ENCODE measurements at regions not wholly inside any gene's neighbourhood (a gene's known extent, or its start where the extent isn't known, plus 50 kb on each side); places are given as distances from the start of the nearest gene placed in this dataset.

GRCh38 chr6:67535946-67536345 is 1099.1 kb upstream of the ADGRB3 start:
- H3K27me3 ChIP-seq (replicated peaks; ENCODE audit: control insufficient read depth, insufficient read depth, low read length) = no peaks in the 10 kb centered on the region
- H3K36me3 ChIP-seq (ENCODE audit: control insufficient read depth, insufficient read depth, low read length) = no peaks in the 10 kb centered on the region
- TF ChIP-seq, protein P1, sequence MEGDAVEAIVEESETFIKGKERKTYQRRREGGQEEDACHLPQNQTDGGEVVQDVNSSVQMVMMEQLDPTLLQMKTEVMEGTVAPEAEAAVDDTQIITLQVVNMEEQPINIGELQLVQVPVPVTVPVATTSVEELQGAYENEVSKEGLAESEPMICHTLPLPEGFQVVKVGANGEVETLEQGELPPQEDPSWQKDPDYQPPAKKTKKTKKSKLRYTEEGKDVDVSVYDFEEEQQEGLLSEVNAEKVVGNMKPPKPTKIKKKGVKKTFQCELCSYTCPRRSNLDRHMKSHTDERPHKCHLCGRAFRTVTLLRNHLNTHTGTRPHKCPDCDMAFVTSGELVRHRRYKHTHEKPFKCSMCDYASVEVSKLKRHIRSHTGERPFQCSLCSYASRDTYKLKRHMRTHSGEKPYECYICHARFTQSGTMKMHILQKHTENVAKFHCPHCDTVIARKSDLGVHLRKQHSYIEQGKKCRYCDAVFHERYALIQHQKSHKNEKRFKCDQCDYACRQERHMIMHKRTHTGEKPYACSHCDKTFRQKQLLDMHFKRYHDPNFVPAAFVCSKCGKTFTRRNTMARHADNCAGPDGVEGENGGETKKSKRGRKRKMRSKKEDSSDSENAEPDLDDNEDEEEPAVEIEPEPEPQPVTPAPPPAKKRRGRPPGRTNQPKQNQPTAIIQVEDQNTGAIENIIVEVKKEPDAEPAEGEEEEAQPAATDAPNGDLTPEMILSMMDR (IDR thresholded peaks at IDR 0.05; ENCODE audit: insufficient read depth, low read length, poor library complexity, severe bottlenecking) = no peak
- no peak overlapping the region for H3K4me3 ChIP-seq (replicated peaks; ENCODE audit: low read depth, low read length)
- DNase-seq (ENCODE audit: extremely low read depth, insufficient read length) = no peak

GRCh38 chr6:67506352-67506751 is 1128.7 kb upstream of the ADGRB3 start:
- TF ChIP-seq, protein P1 (IDR thresholded peaks at IDR 0.05; ENCODE audit: insufficient read depth, low read length, poor library complexity, severe bottlenecking) = no peak
- Histone ChIP-seq H3K4me3 (replicated peaks; ENCODE audit: low read depth, low read length) (no peak overlapping the region), H3K27me3 (replicated peaks; ENCODE audit: control insufficient read depth, insufficient read depth, low read length) (no peaks in the 10 kb centered on the region), H3K36me3 (ENCODE audit: control insufficient read depth, insufficient read depth, low read length) (no peaks in the 10 kb centered on the region)
- no peak for DNase-seq (ENCODE audit: extremely low read depth, insufficient read length)

DNA sequence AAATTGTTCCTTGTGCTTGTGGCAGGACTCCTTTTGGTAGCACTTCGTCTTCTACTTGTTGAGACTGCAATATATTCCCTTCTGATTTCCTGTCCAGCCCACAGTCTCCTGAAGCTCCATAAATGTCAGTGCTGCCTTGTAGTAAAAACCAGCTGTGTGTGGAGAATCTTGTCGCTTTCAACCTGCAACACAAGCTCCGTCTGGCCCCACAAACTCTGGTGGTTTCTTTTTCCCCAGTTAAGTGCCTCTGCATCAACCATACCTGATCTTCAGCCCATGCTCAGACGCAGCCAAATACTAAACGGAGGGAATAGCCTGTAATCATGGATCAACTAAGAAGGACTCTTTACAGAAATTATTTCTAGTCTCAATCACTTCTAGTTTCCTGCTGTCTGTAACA is 1133.3 kb upstream of the ADGRB3 start:
- H3K27me3 ChIP-seq (replicated peaks; ENCODE audit: control insufficient read depth, insufficient read depth, low read length) = no peaks in the 10 kb centered on the region
- DNase-seq (ENCODE audit: extremely low read depth, insufficient read length) = no peak
- TF ChIP-seq, protein P1 (IDR thresholded peaks at IDR 0.05; ENCODE audit: insufficient read depth, low read length, poor library complexity, severe bottlenecking) = no peak
- H3K4me3 ChIP-seq (replicated peaks; ENCODE audit: low read depth, low read length) = no peak overlapping the region
- no peaks in the 10 kb centered on the region for H3K36me3 ChIP-seq (ENCODE audit: control insufficient read depth, insufficient read depth, low read length)

DNA sequence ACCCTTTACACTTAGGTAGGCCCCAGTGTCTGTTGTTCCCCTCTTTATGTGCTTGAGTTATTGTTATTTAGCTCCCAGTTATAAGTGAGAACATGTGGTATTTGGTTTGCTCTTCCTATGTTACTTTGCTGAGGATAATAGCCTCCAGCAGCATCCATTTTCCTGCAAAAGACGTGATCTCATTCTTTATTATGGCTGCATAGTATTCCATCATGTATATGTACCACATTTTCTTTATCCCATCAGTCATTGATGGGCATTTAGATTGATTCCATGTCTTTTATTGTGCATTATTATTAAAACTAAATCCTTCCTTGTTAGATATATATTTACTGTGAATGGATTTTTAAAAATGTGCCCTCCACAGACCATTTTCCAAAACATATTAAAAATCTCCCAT is 1137.3 kb upstream of the ADGRB3 start:
- Histone ChIP-seq H3K4me3 (replicated peaks; ENCODE audit: low read depth, low read length) (no peak overlapping the region), H3K36me3 (ENCODE audit: control insufficient read depth, insufficient read depth, low read length) (no peaks in the 10 kb centered on the region), H3K27me3 (replicated peaks; ENCODE audit: control insufficient read depth, insufficient read depth, low read length) (no peaks in the 10 kb centered on the region)
- DNase-seq (ENCODE audit: extremely low read depth, insufficient read length) = no peak
- TF ChIP-seq, protein P1 (IDR thresholded peaks at IDR 0.05; ENCODE audit: insufficient read depth, low read length, poor library complexity, severe bottlenecking) = no peak

GRCh38 chr6:67496191-67496590 is 1138.9 kb upstream of the ADGRB3 start:
- no peak overlapping the region for H3K4me3 ChIP-seq (replicated peaks; ENCODE audit: low read depth, low read length)
- no peaks in the 10 kb centered on the region for H3K36me3 ChIP-seq (ENCODE audit: control insufficient read depth, insufficient read depth, low read length)
- no peak for DNase-seq (ENCODE audit: extremely low read depth, insufficient read length)
- TF ChIP-seq, protein P1 (IDR thresholded peaks at IDR 0.05; ENCODE audit: insufficient read depth, low read length, poor library complexity, severe bottlenecking) = no peak
- no peaks in the 10 kb centered on the region for H3K27me3 ChIP-seq (replicated peaks; ENCODE audit: control insufficient read depth, insufficient read depth, low read length)

DNA sequence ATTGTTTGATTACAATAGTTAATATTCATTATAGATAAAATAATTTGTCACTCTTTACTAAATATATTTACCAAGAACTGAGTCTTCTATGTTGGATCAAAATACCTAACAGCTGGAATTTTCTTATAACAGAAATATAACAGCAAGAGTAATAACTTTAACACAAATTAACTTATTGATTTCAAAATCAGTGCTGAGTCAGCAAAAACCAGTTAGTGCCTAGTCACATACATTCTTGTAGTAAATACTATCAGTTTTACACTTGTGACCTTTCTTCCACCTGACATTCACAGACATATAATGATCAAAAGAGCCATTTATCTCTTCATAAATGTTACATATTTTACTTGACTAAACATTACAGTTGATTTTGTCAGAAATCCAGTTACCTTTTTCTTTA is 1141.4 kb upstream of the ADGRB3 start:
- no peaks in the 10 kb centered on the region for H3K36me3 ChIP-seq (ENCODE audit: control insufficient read depth, insufficient read depth, low read length)
- no peak overlapping the region for H3K4me3 ChIP-seq (replicated peaks; ENCODE audit: low read depth, low read length)
- H3K27me3 ChIP-seq (replicated peaks; ENCODE audit: control insufficient read depth, insufficient read depth, low read length) = no peaks in the 10 kb centered on the region
- no peak for DNase-seq (ENCODE audit: extremely low read depth, insufficient read length)
- TF ChIP-seq, protein P1 (IDR thresholded peaks at IDR 0.05; ENCODE audit: insufficient read depth, low read length, poor library complexity, severe bottlenecking) = no peak
